ENCODE measurements at regions not wholly inside any gene's neighbourhood (a gene's known extent, or its start where the extent isn't known, plus 50 kb on each side); places are given as distances from the start of the nearest gene placed in this dataset.

- Histone ChIP-seq H3K36me3 (no peaks in the 10 kb centered on the region), H3K4me3 (no peak overlapping the region), H3K27ac (no peak overlapping the region), H3K27me3 (no peaks in the 10 kb centered on the region), H3K9me3 (no peaks in the 10 kb centered on the region), H3K4me1 (no peaks in the 10 kb centered on the region)
- DNase-seq = no peak
- no peak for TF ChIP-seq CTCF (IDR thresholded peaks at IDR 0.05)
- no peak for TF ChIP-seq POLR2A (IDR thresholded peaks at IDR 0.05)
These were observed 538.6 kb upstream of the PBX1 start for GRCh38 chr1:164020391-164020790.

GRCh38 chr1:164021813-164022212 lies 537.2 kb upstream of the PBX1 start:
- H3K9me3 ChIP-seq = no peaks in the 10 kb centered on the region
- H3K4me1 ChIP-seq = no peaks in the 10 kb centered on the region
- no peak for DNase-seq
- H3K36me3 ChIP-seq = no peaks in the 10 kb centered on the region
- no peaks in the 10 kb centered on the region for H3K27me3 ChIP-seq
- H3K27ac ChIP-seq = no peak overlapping the region
- no peak for TF ChIP-seq CTCF (IDR thresholded peaks at IDR 0.05)
- no peak for TF ChIP-seq POLR2A (IDR thresholded peaks at IDR 0.05)
- no peak overlapping the region for H3K4me3 ChIP-seq

- Histone ChIP-seq H3K4me3 (no peak overlapping the region), H3K27me3 (no peaks in the 10 kb centered on the region), H3K9me3 (no peaks in the 10 kb centered on the region), H3K36me3 (no peaks in the 10 kb centered on the region), H3K4me1 (no peaks in the 10 kb centered on the region), H3K27ac (no peak overlapping the region)
- no peak for DNase-seq
- TF ChIP-seq POLR2A (IDR thresholded peaks at IDR 0.05) = no peak
- TF ChIP-seq CTCF (IDR thresholded peaks at IDR 0.05) = no peak
These were observed 525.2 kb upstream of the PBX1 start for GRCh38 chr1:164033782-164034181.

GRCh38 chr1:164040754-164041153 lies 518.2 kb upstream of the PBX1 start:
- H3K36me3 ChIP-seq = no peaks in the 10 kb centered on the region
- no peaks in the 10 kb centered on the region for H3K27me3 ChIP-seq
- no peak overlapping the region for H3K27ac ChIP-seq
- H3K9me3 ChIP-seq = no peaks in the 10 kb centered on the region
- no peak for DNase-seq
- H3K4me1 ChIP-seq = no peaks in the 10 kb centered on the region
- TF ChIP-seq CTCF (IDR thresholded peaks at IDR 0.05) (no peak), POLR2A (IDR thresholded peaks at IDR 0.05) (no peak)
- H3K4me3 ChIP-seq = no peak overlapping the region

GRCh38 chr1:164051782-164052181 lies 507.2 kb upstream of the PBX1 start:
- H3K27ac ChIP-seq = no peak overlapping the region
- H3K36me3 ChIP-seq = no peaks in the 10 kb centered on the region
- DNase-seq = no peak
- H3K9me3 ChIP-seq = no peaks in the 10 kb centered on the region
- H3K4me3 ChIP-seq = no peak overlapping the region
- TF ChIP-seq POLR2A (IDR thresholded peaks at IDR 0.05) = no peak
- no peak for TF ChIP-seq CTCF (IDR thresholded peaks at IDR 0.05)
- H3K4me1 ChIP-seq = no peaks in the 10 kb centered on the region
- no peaks in the 10 kb centered on the region for H3K27me3 ChIP-seq

GRCh38 chr1:164054331-164054730 lies 504.7 kb upstream of the PBX1 start:
- H3K4me1 ChIP-seq = no peaks in the 10 kb centered on the region
- TF ChIP-seq POLR2A (IDR thresholded peaks at IDR 0.05) (no peak), CTCF (IDR thresholded peaks at IDR 0.05) (no peak)
- no peak for DNase-seq

More at GRCh38 chr1:164054331-164054730, 504.7 kb upstream of the PBX1 start:
- Histone ChIP-seq H3K36me3 (no peaks in the 10 kb centered on the region), H3K4me3 (no peak overlapping the region), H3K9me3 (no peaks in the 10 kb centered on the region), H3K27me3 (no peaks in the 10 kb centered on the region), H3K27ac (no peak overlapping the region)

Measured in Peyer's patch (tissue), 4 donors.